Keratinocyte (primary cell): ENCODE measurements at regions not wholly inside any gene's neighbourhood (a gene's known extent, or its start where the extent isn't known, plus 50 kb on each side); places are given as distances from the start of the nearest gene placed in this dataset.

Experiments used
- DNase-seq: peaks from one replicate; pipeline ENCODE4 v3.0.0-alpha.2; 2011; ENCODE audit warnings: low read depth, missing footprints, low spot score
- FAIRE-seq: peaks from 2 replicates; lab custom pipeline; 2011; peaks lifted over from hg19 to GRCh38; lab: Jason Lieb, UNC
- H2AFZ ChIP-seq: 2 replicates; pipeline ENCODE4 v1.6.0; 2012; ENCODE audit warnings: low read length, control low read depth, inconsistent platforms; ENCODE audit not compliant: control insufficient read depth
- H3K27ac ChIP-seq: 2 replicates; pipeline ENCODE4 v1.5.1; 2011; ENCODE audit warnings: low read length; ENCODE audit not compliant: control insufficient read depth, insufficient read depth
- H3K27me3 ChIP-seq: 3 replicates; pipeline ENCODE4 v1.6.0; 2011; ENCODE audit warnings: low read length; ENCODE audit not compliant: control insufficient read depth, insufficient read depth; ENCODE audit errors: extremely low read depth
- H3K36me3 ChIP-seq, 2 experiments: 2 replicates in 1 of 2; 3 replicates in 1 of 2; pipeline ENCODE4 v1.5.1; 2011; ENCODE audit warnings: low read length in 2 of 2, mild to moderate bottlenecking in 1 of 2; ENCODE audit not compliant: control insufficient read depth in 2 of 2, insufficient read depth in 2 of 2; ENCODE audit errors: extremely low read depth in 1 of 2
- H3K4me1 ChIP-seq: 3 replicates; pipeline ENCODE4 v1.5.1; 2011; ENCODE audit warnings: low read length; ENCODE audit not compliant: control insufficient read depth, insufficient read depth; ENCODE audit errors: extremely low read depth
- H3K4me2 ChIP-seq: 3 replicates; pipeline ENCODE4 v1.6.0; 2011; ENCODE audit warnings: low read depth, low read length; ENCODE audit not compliant: control insufficient read depth, insufficient read depth; ENCODE audit errors: extremely low read depth
- H3K4me3 ChIP-seq, 3 experiments: fragments of 200-600 bp in 1 of 3; sonication (generic) in 1 of 3; 2 replicates in 2 of 3; 3 replicates in 1 of 3; pipeline ENCODE4 v1.5.1; 2011 to 2016; ENCODE audit warnings: low read length in 3 of 3, mild to moderate bottlenecking in 3 of 3, control low read depth in 2 of 3, inconsistent platforms in 1 of 3, low read depth in 1 of 3, mixed read lengths in 1 of 3, mixed run types in 1 of 3, moderate library complexity in 1 of 3; ENCODE audit not compliant: control insufficient read depth in 2 of 3, insufficient read depth in 2 of 3; ENCODE audit errors: extremely low read depth in 1 of 3
- H3K79me2 ChIP-seq: 2 replicates; pipeline ENCODE4 v1.6.0; 2012; ENCODE audit warnings: low read length; ENCODE audit not compliant: control insufficient read depth, insufficient read depth
- H3K9ac ChIP-seq: 3 replicates; pipeline ENCODE4 v1.6.0; 2011; ENCODE audit warnings: low read length; ENCODE audit not compliant: control insufficient read depth, insufficient read depth; ENCODE audit errors: extremely low read depth
- H3K9me1 ChIP-seq: 3 replicates; pipeline ENCODE4 v1.6.0; 2011; ENCODE audit warnings: low read length; ENCODE audit not compliant: control insufficient read depth, insufficient read depth; ENCODE audit errors: extremely low read depth
- H3K9me3 ChIP-seq: 2 replicates; pipeline ENCODE4 v1.5.1; 2012; ENCODE audit warnings: low read depth, low read length; ENCODE audit not compliant: control insufficient read depth
- H4K20me1 ChIP-seq: 3 replicates; pipeline ENCODE4 v1.6.0; 2011; ENCODE audit warnings: low read length; ENCODE audit not compliant: control insufficient read depth, insufficient read depth; ENCODE audit errors: extremely low read depth
- EZH2 ChIP-seq: IDR thresholded peaks from one replicate; pipeline ENCODE4 v1.6.1; 2012; ENCODE audit warnings: inconsistent platforms, mild to moderate bottlenecking, low read length, moderate library complexity
- dilution Hi-C: fragments of 300-500 bp; cut with MboI; formaldehyde crosslinking; loops from one replicate; pipeline ENCODE4 v1.7.0; 2020; ENCODE audit warnings: low sequenced_read_pairs; ENCODE audit not compliant: extremely low pct_ligation_motif_present
- TF ChIP-seq, protein P1 (sequence below), 3 experiments: IDR thresholded peaks in 1 of 3; conservative IDR thresholded peaks in 1 of 3; optimal IDR thresholded peaks in 1 of 3; 2 replicates in 2 of 3; 3 replicates in 1 of 3; pipeline versions ENCODE3 to v1.5.1; 2011; ENCODE audit warnings: low read length in 3 of 3, mild to moderate bottlenecking in 3 of 3, moderate library complexity in 2 of 3, control low read depth in 1 of 3, inconsistent platforms in 1 of 3; ENCODE audit not compliant: insufficient read depth in 2 of 3; ENCODE audit errors: extremely low read depth in 1 of 3

- no peaks in the 10 kb centered on the region for H3K27me3 ChIP-seq
- no peak for DNase-seq
- FAIRE-seq: no peak
- no peak overlapping the region for H3K4me2 ChIP-seq
- no peak overlapping the region for H3K27ac ChIP-seq
- H3K36me3 ChIP-seq: no peaks in the 10 kb centered on the region
- no peak for TF ChIP-seq EZH2
- TF ChIP-seq, protein P1, sequence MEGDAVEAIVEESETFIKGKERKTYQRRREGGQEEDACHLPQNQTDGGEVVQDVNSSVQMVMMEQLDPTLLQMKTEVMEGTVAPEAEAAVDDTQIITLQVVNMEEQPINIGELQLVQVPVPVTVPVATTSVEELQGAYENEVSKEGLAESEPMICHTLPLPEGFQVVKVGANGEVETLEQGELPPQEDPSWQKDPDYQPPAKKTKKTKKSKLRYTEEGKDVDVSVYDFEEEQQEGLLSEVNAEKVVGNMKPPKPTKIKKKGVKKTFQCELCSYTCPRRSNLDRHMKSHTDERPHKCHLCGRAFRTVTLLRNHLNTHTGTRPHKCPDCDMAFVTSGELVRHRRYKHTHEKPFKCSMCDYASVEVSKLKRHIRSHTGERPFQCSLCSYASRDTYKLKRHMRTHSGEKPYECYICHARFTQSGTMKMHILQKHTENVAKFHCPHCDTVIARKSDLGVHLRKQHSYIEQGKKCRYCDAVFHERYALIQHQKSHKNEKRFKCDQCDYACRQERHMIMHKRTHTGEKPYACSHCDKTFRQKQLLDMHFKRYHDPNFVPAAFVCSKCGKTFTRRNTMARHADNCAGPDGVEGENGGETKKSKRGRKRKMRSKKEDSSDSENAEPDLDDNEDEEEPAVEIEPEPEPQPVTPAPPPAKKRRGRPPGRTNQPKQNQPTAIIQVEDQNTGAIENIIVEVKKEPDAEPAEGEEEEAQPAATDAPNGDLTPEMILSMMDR (optimal IDR thresholded peaks at IDR 0.05 in 1 of 3, IDR thresholded peaks at IDR 0.05 in 1 of 3, conservative IDR thresholded peaks at IDR 0.05 in 1 of 3; ENCODE audit: extremely low read depth in 1 of 3, insufficient read depth in 2 of 3, low read length in 3 of 3): no peak
- H2AFZ ChIP-seq: no peak overlapping the region
- H3K4me3 ChIP-seq: no peak overlapping the region
- dilution Hi-C loops: no loop called here
- H3K9me3 ChIP-seq: no peaks in the 10 kb centered on the region
- no peaks in the 10 kb centered on the region for H3K4me1 ChIP-seq
- H4K20me1 ChIP-seq: no peaks in the 10 kb centered on the region
- H3K79me2 ChIP-seq: no peaks in the 10 kb centered on the region
- H3K9ac ChIP-seq: no peak overlapping the region
- no peaks in the 10 kb centered on the region for H3K9me1 ChIP-seq
Observed at GRCh38 chr16:61296814-61297213, 739.4 kb downstream of the CDH8 start.

GRCh38 chr16:61296305-61296704, 739.9 kb downstream of the CDH8 start:
- no peaks in the 10 kb centered on the region for H3K9me1 ChIP-seq
- H3K4me3 ChIP-seq: no peak overlapping the region
- H3K27ac ChIP-seq: no peak overlapping the region
- TF ChIP-seq, protein P1 (optimal IDR thresholded peaks at IDR 0.05 in 1 of 3, IDR thresholded peaks at IDR 0.05 in 1 of 3, conservative IDR thresholded peaks at IDR 0.05 in 1 of 3; ENCODE audit: extremely low read depth in 1 of 3, insufficient read depth in 2 of 3, low read length in 3 of 3): no peak
- TF ChIP-seq EZH2: no peak
- no peaks in the 10 kb centered on the region for H3K4me1 ChIP-seq
- H4K20me1 ChIP-seq: no peaks in the 10 kb centered on the region
- DNase-seq: no peak
- dilution Hi-C loops: no loop called here
- H3K36me3 ChIP-seq: no peaks in the 10 kb centered on the region
- no peak for FAIRE-seq
- H3K79me2 ChIP-seq: no peaks in the 10 kb centered on the region
- H3K9ac ChIP-seq: no peak overlapping the region
- no peaks in the 10 kb centered on the region for H3K9me3 ChIP-seq
- no peaks in the 10 kb centered on the region for H3K27me3 ChIP-seq
- no peak overlapping the region for H2AFZ ChIP-seq
- no peak overlapping the region for H3K4me2 ChIP-seq
